Trophoblast cell (in vitro differentiated cells and primary cell): ENCODE measurements at regions not wholly inside any gene's neighbourhood (a gene's known extent, or its start where the extent isn't known, plus 50 kb on each side); places are given as distances from the start of the nearest gene placed in this dataset.

Experiments
- DNase-seq, 2 donors: peaks; one replicate each; pipeline ENCODE4 v3.0.0-alpha.2; 2016
- H2AFZ ChIP-seq: 2 replicates; pipeline ENCODE4 v1.6.1; 2013; ENCODE audit warnings: low read length, moderate library complexity, mild to moderate bottlenecking; ENCODE audit not compliant: insufficient read depth, poor library complexity
- H2AK5ac ChIP-seq: 2 replicates; pipeline ENCODE4 v1.6.1; 2013; ENCODE audit warnings: mild to moderate bottlenecking, low read length
- H2BK120ac ChIP-seq: 2 replicates; pipeline ENCODE4 v1.6.1; 2013; ENCODE audit warnings: low read length, mild to moderate bottlenecking, moderate library complexity; ENCODE audit not compliant: insufficient read depth, poor library complexity
- H2BK12ac ChIP-seq: 2 replicates; pipeline ENCODE4 v1.6.1; 2013; ENCODE audit warnings: mild to moderate bottlenecking, low read length, moderate library complexity
- H2BK5ac ChIP-seq: 2 replicates; pipeline ENCODE4 v1.6.1; 2013; ENCODE audit warnings: low read length, low read depth, moderate library complexity, mild to moderate bottlenecking; ENCODE audit not compliant: poor library complexity
- H3K14ac ChIP-seq: 2 replicates; pipeline ENCODE4 v1.6.1; 2013; ENCODE audit warnings: mild to moderate bottlenecking, low read length
- H3K18ac ChIP-seq: 2 replicates; pipeline ENCODE4 v1.6.1; 2013; ENCODE audit warnings: mild to moderate bottlenecking, low read length
- H3K23ac ChIP-seq: 2 replicates; pipeline ENCODE4 v1.6.1; 2013; ENCODE audit warnings: low read length
- H3K27ac ChIP-seq: 2 replicates; pipeline ENCODE4 v1.5.1; 2013; ENCODE audit warnings: low read depth, mild to moderate bottlenecking, inconsistent platforms, low read length, moderate library complexity
- H3K27me3 ChIP-seq: 2 replicates; pipeline ENCODE4 v1.6.1; 2013; ENCODE audit warnings: inconsistent platforms, mild to moderate bottlenecking, low read length, moderate library complexity; ENCODE audit not compliant: insufficient read depth
- H3K36me3 ChIP-seq, 2 experiments: 1 replicate in 1 of 2; 2 replicates in 1 of 2; pipeline ENCODE4 v1.6.1; 2013; ENCODE audit warnings: low read length in 2 of 2, mild to moderate bottlenecking in 2 of 2, moderate library complexity in 1 of 2; ENCODE audit not compliant: insufficient read depth in 2 of 2, control insufficient read depth in 1 of 2
- H3K4ac ChIP-seq: 2 replicates; pipeline ENCODE4 v1.6.1; 2013; ENCODE audit warnings: low read depth, mild to moderate bottlenecking, low read length, moderate library complexity
- H3K4me1 ChIP-seq, 2 experiments: 1 replicate in 1 of 2; 2 replicates in 1 of 2; pipeline ENCODE4 v1.6.1; 2013; ENCODE audit warnings: low read length in 2 of 2, mild to moderate bottlenecking in 2 of 2, moderate library complexity in 1 of 2; ENCODE audit not compliant: insufficient read depth in 2 of 2, control insufficient read depth in 1 of 2
- H3K4me2 ChIP-seq: 2 replicates; pipeline ENCODE4 v1.6.1; 2013; ENCODE audit warnings: inconsistent platforms, mild to moderate bottlenecking, low read length, moderate library complexity
- H3K4me3 ChIP-seq: 2 replicates; pipeline ENCODE4 v1.5.1; 2013; ENCODE audit warnings: mild to moderate bottlenecking, low read depth, low read length, inconsistent platforms
- H3K79me1 ChIP-seq: one replicate; pipeline ENCODE4 v1.6.1; 2013; ENCODE audit warnings: low read length
- H3K79me2 ChIP-seq: 2 replicates; pipeline ENCODE4 v1.6.1; 2013; ENCODE audit warnings: low read length, mild to moderate bottlenecking; ENCODE audit not compliant: control insufficient read depth, insufficient read depth, poor library complexity
- H3K9ac ChIP-seq: 2 replicates; pipeline ENCODE4 v1.6.1; 2013; ENCODE audit warnings: mild to moderate bottlenecking, low read length
- H3K9me3 ChIP-seq: 2 replicates; pipeline ENCODE4 v1.6.1; 2013; ENCODE audit warnings: low read depth, mild to moderate bottlenecking, control low read depth, inconsistent platforms, low read length; ENCODE audit not compliant: insufficient read depth
- H4K12ac ChIP-seq: 2 replicates; pipeline ENCODE4 v1.6.1; 2013; ENCODE audit warnings: low read depth, mild to moderate bottlenecking, low read length, moderate library complexity
- H4K8ac ChIP-seq: 2 replicates; pipeline ENCODE4 v1.6.1; 2013; ENCODE audit warnings: low read depth, mild to moderate bottlenecking, low read length, moderate library complexity
- H4K91ac ChIP-seq: one replicate; pipeline ENCODE4 v1.6.1; 2013; ENCODE audit warnings: low read depth, mild to moderate bottlenecking, low read length, moderate library complexity
- WGBS: extraction: QIAGEN DNeasy Blood & Tissue Kit; methylation state at CpG from one replicate; pipeline ENCODE4 v1.1.7; 2013; ENCODE audit warnings: missing lambda C conversion rate; ENCODE audit not compliant: insufficient read length, insufficient coverage; ENCODE audit errors: extremely low coverage; 5-methylcytosine and 5-hydroxymethylcytosine counted together

GRCh38 chr6:154648188-154648887, 84.9 kb upstream of the SCAF8 start:
- Histone ChIP-seq H3K27ac (no peak overlapping the region), H3K9me3 (no peaks in the 10 kb centered on the region), H3K4ac (no peak overlapping the region), H4K12ac (no peak overlapping the region), H3K9ac (no peak overlapping the region), H2AK5ac (no peak overlapping the region), H3K4me3 (no peak overlapping the region), H2AFZ (no peak overlapping the region), H2BK12ac (no peak overlapping the region), H3K36me3 (no peaks in the 10 kb centered on the region), H3K79me1 (no peaks in the 10 kb centered on the region), H3K4me2 (no peak overlapping the region), H2BK5ac (no peak overlapping the region), H2BK120ac (no peak overlapping the region), H3K4me1 (no peaks in the 10 kb centered on the region), H3K27me3 (no peaks in the 10 kb centered on the region), H3K79me2 (no peaks in the 10 kb centered on the region), H4K91ac (no peak overlapping the region), H3K14ac (no peak overlapping the region), H3K18ac (no peak overlapping the region), H4K8ac (no peak overlapping the region), H3K23ac (no peak overlapping the region)
- WGBS: no CpG with 5 or more reads among the region's 3 CpGs
- DNase-seq: no peak

DNA sequence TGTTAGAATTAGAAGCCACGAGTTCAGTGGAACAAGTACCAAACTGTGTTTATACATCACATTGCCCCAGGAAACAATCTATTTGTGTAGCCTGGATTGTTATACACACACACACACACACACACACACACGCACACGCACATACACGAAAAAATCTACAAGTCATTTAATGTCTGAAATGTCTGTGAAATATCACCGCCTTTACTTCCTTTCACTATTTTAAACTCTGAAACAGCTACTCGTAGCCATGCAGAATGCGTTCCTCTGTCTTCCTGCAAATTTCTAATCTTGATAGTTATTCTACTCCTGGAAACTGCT, 84.4 kb upstream of the SCAF8 start:
- Histone ChIP-seq H3K9me3 (no peaks in the 10 kb centered on the region), H3K23ac (no peak overlapping the region), H2AFZ (no peak overlapping the region), H4K91ac (no peak overlapping the region), H3K4me3 (no peak overlapping the region), H3K9ac (no peak overlapping the region), H2BK5ac (no peak overlapping the region), H3K4me1 (no peaks in the 10 kb centered on the region), H3K18ac (no peak overlapping the region), H3K36me3 (no peaks in the 10 kb centered on the region), H2BK120ac (no peak overlapping the region), H3K79me1 (no peaks in the 10 kb centered on the region), H3K4ac (no peak overlapping the region), H3K79me2 (no peaks in the 10 kb centered on the region), H4K12ac (no peak overlapping the region), H2BK12ac (no peak overlapping the region), H3K4me2 (no peak overlapping the region), H3K27me3 (no peaks in the 10 kb centered on the region), H2AK5ac (no peak overlapping the region), H3K27ac (no peak overlapping the region), H3K14ac (no peak overlapping the region), H4K8ac (no peak overlapping the region)
- DNase-seq: no peak
- no CpG with 5 or more reads among the region's 7 CpGs for whole genome bisulfite sequencing

DNA sequence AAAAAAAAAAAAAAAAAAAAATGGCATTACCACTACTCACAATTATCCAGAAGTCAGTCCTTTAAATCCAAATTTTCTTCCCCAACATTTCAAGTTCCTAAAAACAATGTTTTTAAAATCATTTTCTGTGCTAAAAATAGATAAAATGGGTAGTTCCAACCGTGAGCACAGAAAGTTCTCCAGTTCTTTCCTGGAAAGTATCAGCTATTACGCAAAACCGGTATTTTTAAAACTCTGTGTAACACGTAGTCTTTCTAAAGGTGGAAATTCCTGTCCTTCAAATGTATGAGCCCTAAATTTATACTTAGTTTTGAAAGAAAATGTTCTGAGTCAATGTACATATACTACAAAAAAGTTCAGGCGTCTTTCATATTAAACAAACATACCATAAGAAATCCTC, 83.5 kb upstream of the SCAF8 start:
- peak in 1 of 2 donors; percentile 10 for DNase-seq
- Histone ChIP-seq H3K36me3 (no peaks in the 10 kb centered on the region), H3K4ac (no peak overlapping the region), H2AK5ac (no peak overlapping the region), H3K27ac (no peak overlapping the region), H3K4me3 (no peak overlapping the region), H3K27me3 (no peaks in the 10 kb centered on the region), H3K4me2 (no peak overlapping the region), H3K79me2 (no peaks in the 10 kb centered on the region), H2BK12ac (no peak overlapping the region), H3K9me3 (no peaks in the 10 kb centered on the region), H3K79me1 (no peaks in the 10 kb centered on the region), H3K9ac (no peak overlapping the region), H3K4me1 (no peaks in the 10 kb centered on the region), H2BK120ac (no peak overlapping the region), H4K8ac (no peak overlapping the region), H3K14ac (no peak overlapping the region), H3K23ac (no peak overlapping the region), H4K91ac (no peak overlapping the region), H2AFZ (no peak overlapping the region), H2BK5ac (no peak overlapping the region), H4K12ac (no peak overlapping the region), H3K18ac (no peak overlapping the region)
- no CpG with 5 or more reads among the region's 5 CpGs for WGBS

DNA sequence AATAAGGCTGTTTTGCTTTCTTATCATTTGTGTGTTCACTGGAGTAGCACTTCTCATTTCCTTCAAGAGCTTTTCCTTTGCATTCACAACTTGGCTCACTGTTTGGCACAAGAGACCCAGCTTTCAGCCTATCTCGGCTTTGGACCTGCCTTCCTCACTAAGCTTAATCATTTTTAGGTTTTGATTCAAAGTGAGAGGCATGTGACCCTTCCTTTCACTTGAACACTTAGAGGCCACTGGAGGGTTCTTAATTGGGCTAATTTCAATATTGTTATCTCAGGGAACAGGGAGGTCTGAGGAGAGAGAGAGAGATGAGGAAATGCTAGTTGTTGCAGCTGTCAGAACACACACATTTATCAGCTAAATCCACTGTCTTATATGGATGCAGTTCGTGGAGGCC, 82.9 kb upstream of the SCAF8 start:
- H4K91ac ChIP-seq: no peak overlapping the region
- no peaks in the 10 kb centered on the region for H3K79me2 ChIP-seq
- H3K27ac ChIP-seq: no peak overlapping the region
- no peak overlapping the region for H3K14ac ChIP-seq
- no CpG with 5 or more reads among the region's 2 CpGs for WGBS
- H3K18ac ChIP-seq: no peak overlapping the region
- no peaks in the 10 kb centered on the region for H3K4me1 ChIP-seq
- H2BK12ac ChIP-seq: no peak overlapping the region
- no peaks in the 10 kb centered on the region for H3K27me3 ChIP-seq
- H2BK5ac ChIP-seq: no peak overlapping the region
- no peak overlapping the region for H2BK120ac ChIP-seq
- H3K9ac ChIP-seq: no peak overlapping the region
- H2AK5ac ChIP-seq: no peak overlapping the region
- no peak overlapping the region for H3K4me3 ChIP-seq
- H3K23ac ChIP-seq: no peak overlapping the region
- DNase-seq: no peak
- no peaks in the 10 kb centered on the region for H3K36me3 ChIP-seq
- H3K9me3 ChIP-seq: no peaks in the 10 kb centered on the region
- no peak overlapping the region for H4K12ac ChIP-seq
- no peak overlapping the region for H2AFZ ChIP-seq
- no peak overlapping the region for H4K8ac ChIP-seq
- no peak overlapping the region for H3K4me2 ChIP-seq
- H3K79me1 ChIP-seq: no peaks in the 10 kb centered on the region
- no peak overlapping the region for H3K4ac ChIP-seq
